CD4-positive, alpha-beta T cell treated with Interleukin-15 for 4 hours (primary cell): ENCODE measurements at regions not wholly inside any gene's neighbourhood (a gene's known extent, or its start where the extent isn't known, plus 50 kb on each side); places are given as distances from the start of the nearest gene placed in this dataset.

Source experiments
- DNase-seq: peaks from one replicate; pipeline ENCODE4 v3.0.0-alpha.2; 2020; ENCODE audit warnings: low spot score

- no peak for DNase-seq
Measured at GRCh38 chr12:92300777-92301176, 155.1 kb upstream of the BTG1 start.

DNA sequence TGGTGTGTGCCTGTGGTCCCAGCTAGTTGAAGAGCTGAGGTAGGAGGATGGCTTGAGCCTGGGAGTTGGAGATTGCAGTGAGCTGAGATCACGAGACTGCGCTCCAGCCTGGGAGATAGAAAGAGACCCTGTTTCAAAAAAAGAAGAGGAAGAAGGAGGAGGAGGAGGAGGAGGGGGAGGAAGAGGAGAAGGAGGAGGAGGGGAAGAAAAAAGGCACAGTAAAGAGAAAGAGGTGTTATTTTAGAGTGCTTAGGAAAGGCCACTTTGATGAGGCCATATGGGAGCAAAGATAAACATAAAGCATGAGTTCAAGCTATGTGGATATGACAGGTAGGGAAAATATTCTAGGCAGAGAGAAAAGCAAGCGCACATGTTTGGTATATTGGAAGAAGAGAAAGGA is 154.1 kb upstream of the BTG1 start:
- DNase-seq, result no peak

- no peak for DNase-seq
Measured at GRCh38 chr12:92299344-92299743, 153.7 kb upstream of the BTG1 start.

GRCh38 chr12:92297932-92298696 is 152.5 kb upstream of the BTG1 start:
- peak; percentile 63 for DNase-seq

DNA sequence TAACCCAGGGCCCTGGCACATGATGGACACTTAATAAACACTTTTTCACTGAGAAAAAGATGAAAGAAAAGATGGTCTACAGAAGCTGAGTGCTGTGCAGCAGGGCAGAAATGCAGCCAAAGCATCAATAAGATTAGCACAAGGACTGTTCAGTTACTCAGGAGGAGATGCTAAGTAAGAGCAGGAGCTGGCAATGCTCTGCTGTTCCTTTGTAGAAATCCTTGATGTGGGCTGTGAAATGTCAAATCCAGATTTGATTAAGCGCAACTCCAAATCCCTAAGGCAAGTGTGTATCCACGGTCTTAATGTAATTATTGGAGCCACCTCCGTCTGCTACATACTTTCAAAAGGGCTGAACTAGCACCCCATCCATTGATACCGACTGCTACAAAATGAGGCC is 151.8 kb upstream of the BTG1 start:
- DNase-seq, result no peak

- DNase-seq, result no peak
Measured at GRCh38 chr12:92295523-92295922, 149.9 kb upstream of the BTG1 start.

DNA sequence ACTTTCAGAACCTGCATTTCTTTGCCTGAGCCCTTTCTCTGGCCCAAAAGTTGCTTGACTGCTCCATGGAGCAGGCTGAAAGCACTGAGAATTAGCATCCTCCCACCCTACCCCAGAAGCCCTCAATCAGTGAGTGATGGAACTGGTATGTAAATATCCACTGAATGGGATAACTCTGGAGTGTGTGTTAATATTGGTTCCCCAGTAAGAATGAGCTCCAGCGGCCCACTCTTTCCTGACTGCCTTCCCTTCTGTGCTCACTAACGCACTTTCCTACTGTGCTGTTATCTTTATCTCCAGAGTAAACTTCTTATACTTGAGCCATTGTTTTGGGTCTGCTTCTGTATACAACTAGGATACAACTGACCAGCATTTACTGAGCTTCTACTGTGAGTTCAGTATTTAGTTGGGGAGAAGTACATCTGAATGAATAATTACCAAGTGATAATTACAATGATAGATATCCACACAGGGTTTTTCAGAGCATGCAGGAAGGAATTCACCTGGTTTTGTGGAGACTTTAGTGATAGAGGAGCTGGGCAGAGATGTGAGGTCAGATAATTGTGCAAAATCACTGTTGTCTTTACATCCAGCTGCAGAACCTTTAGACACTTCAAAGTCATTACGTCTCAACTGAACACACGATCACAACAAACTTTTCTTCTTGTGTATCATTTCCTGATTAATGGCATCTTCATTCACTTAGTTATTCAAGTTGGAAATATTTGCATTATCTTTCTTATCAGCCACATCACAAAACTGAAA is 149.2 kb upstream of the BTG1 start:
- DNase-seq, result no peak

- DNase-seq, result no peak
Measured at GRCh38 chr12:92292016-92292415, 146.4 kb upstream of the BTG1 start.

- no peak for DNase-seq
Measured at GRCh38 chr12:92290886-92291285, 145.2 kb upstream of the BTG1 start.

GRCh38 chr12:92290350-92290695 is 144.7 kb upstream of the BTG1 start:
- DNase-seq, result no peak

DNA sequence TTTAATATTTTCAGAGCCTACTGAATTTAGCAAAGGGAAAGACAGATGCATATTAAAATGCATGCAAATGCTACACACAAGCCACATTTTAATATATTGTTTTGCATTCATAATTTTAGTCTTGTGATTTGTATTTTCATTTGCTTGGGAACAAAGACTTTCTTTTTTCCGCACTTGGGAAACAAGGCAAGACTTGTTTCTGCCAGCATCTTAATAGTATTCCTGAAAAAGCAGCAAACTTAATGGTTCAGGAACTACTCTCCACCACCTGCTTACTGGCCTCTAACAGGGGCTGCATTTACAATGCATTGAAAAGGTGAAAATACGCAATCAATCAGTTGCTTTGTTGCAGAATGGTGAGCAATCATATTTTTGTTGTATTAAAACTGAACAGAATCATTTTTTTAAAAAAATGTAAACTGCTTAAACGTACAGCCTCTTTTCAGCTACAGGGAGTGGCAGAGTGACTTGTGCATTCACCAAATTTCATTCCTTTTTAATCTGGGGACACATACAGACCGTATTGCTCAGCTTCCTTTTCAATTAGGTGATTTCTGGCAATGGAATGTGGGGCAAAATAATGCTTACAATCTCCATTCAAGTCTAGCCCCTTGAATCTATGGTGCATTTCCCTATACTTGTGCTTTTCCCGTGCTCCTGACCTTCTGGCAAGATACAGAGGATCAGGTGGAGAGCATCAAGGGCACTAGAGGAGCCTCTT is 144.1 kb upstream of the BTG1 start:
- DNase-seq, result no peak

- DNase-seq, result no peak
Measured at GRCh38 chr12:92288561-92288960, 142.9 kb upstream of the BTG1 start.

- no peak for DNase-seq
Measured at GRCh38 chr12:92278378-92278828, 132.8 kb upstream of the BTG1 start.

GRCh38 chr12:92277795-92278194 is 132.1 kb upstream of the BTG1 start:
- DNase-seq, result no peak

- DNase-seq, result no peak
Measured at GRCh38 chr12:92276276-92276675, 130.6 kb upstream of the BTG1 start.

- DNase-seq, result no peak
Measured at GRCh38 chr12:92275443-92276154, 130.0 kb upstream of the BTG1 start.

GRCh38 chr12:92273076-92273475 is 127.4 kb upstream of the BTG1 start:
- DNase-seq, result no peak

DNA sequence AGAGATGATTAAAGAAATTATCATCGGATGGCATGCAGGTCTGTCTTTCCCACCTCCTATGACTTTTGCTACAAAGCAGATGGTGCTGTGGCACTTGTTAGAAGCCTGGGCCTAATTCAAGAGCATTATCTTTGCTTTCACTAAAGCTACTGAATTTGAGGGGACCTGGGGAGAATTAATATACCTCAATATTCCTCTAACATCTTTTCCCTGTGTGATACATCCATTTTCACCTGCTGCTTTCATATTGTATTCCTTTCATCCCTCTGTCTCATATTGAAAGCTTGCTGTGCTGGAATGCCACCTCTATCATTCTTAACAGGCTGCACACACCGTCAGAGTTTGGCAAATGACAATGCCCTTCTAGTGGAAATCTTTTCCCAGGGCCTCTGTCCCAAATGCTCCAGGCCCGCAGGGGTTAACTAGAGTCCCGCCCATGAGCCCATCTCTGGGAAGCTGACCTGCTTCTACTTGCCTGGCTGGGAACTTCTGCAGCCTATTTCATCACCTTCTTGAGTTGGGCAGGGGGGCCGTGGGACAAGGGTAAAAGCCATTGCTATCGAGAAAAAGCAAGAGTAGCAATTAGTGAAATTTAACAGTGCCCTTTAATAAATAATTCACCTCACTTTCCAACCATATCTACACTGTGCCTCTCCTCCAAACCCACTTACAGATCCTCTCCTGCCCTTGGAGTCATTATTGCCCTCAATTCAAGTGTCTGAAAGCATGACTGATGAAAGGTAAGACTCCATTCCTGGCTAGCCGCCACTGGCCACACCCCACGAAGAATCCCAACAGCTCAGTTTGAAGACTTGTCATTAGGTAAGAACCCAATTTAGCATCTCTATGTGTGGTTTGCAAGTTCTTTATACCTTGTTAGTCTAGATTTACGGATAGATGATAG is 126.7 kb upstream of the BTG1 start:
- no peak for DNase-seq

DNA sequence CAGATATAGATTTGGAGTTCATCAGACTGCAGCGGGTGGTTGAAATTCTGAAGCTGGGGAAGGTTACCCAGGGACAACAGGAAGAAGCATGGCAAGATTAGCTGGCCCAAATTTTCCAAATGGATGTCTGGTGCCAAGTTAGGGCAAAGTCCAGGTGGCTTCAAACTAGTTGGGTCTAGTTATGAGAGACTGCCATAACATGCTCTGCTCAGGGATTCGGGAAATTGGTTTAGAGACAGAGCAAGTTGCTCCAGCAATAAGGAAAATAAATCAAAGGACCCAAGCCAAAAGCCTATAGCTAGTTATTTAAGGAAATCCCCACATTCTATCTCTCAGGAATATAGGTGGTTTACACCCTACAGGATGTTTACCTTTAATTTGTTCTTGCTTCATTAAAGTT is 125.7 kb upstream of the BTG1 start:
- DNase-seq, result no peak

- no peak for DNase-seq
Measured at GRCh38 chr12:92270521-92270920, 124.9 kb upstream of the BTG1 start.

GRCh38 chr12:92268946-92269345 is 123.3 kb upstream of the BTG1 start:
- DNase-seq, result no peak
